A673 (cell line): ENCODE measurements at regions not wholly inside any gene's neighbourhood (a gene's known extent, or its start where the extent isn't known, plus 50 kb on each side); places are given as distances from the start of the nearest gene placed in this dataset.

Source experiments
- BruUV-seq: library from RNA; stranded (reverse); fragments of 400-500 nt; replicated peaks from 2 replicates; lab custom pipeline; 2021; lab: Mats Ljungman, UMichigan
- CTCF ChIA-PET: fragments of 300-600 bp; sonication (Branson Sonifier 250); formaldehyde crosslinking; loops from one replicate; lab custom pipeline; 2022; ENCODE audit warnings: antibody characterized with exemption; lab: Charles Lee
- POLR2A ChIA-PET: fragments of 300-600 bp; sonication (Branson Sonifier 250); formaldehyde crosslinking; loops from one replicate; lab custom pipeline; 2022; ENCODE audit warnings: antibody characterized with exemption; ENCODE audit not compliant: low non-redundant PET; lab: Charles Lee
- DNase-seq: peaks from one replicate; pipeline ENCODE4 v3.0.0-alpha.2; 2015; ENCODE audit warnings: low spot score
- H3K27ac ChIP-seq: fragments of 200-600 bp; sonication (generic); 2 replicates; pipeline ENCODE4 v1.5.1; 2016; ENCODE audit warnings: mixed run types, low read depth, mild to moderate bottlenecking, mixed read lengths, antibody characterized with exemption, low read length; ENCODE audit not compliant: poor library complexity, severe bottlenecking
- H3K27me3 ChIP-seq: fragments of 200-600 bp; sonication (generic); replicated peaks from 2 replicates; pipeline ENCODE4 v1.6.1; 2017; ENCODE audit warnings: mixed run types, low read depth, mild to moderate bottlenecking, mixed read lengths, antibody characterized with exemption, low read length; ENCODE audit not compliant: insufficient read depth, poor library complexity
- H3K36me3 ChIP-seq: fragments of 200-600 bp; sonication (generic); 2 replicates; pipeline ENCODE4 v1.6.1; 2016; ENCODE audit warnings: mixed run types, mild to moderate bottlenecking, mixed read lengths, antibody characterized with exemption, low read length; ENCODE audit not compliant: insufficient read depth, poor library complexity, severe bottlenecking
- H3K4me1 ChIP-seq: fragments of 200-600 bp; sonication (generic); 2 replicates; pipeline ENCODE4 v1.6.1; 2017; ENCODE audit warnings: mixed run types, mild to moderate bottlenecking, mixed read lengths, antibody characterized with exemption, low read length; ENCODE audit not compliant: insufficient read depth, poor library complexity, severe bottlenecking
- H3K4me3 ChIP-seq: fragments of 200-600 bp; sonication (generic); 2 replicates; pipeline ENCODE4 v1.5.1; 2016; ENCODE audit warnings: low read depth, mixed run types, mild to moderate bottlenecking, mixed read lengths, low read length; ENCODE audit not compliant: poor library complexity, severe bottlenecking
- H3K9me3 ChIP-seq: fragments of 200-600 bp; sonication (generic); 2 replicates; pipeline ENCODE4 v1.6.1; 2016; ENCODE audit warnings: mixed run types, low read depth, mild to moderate bottlenecking, mixed read lengths, antibody characterized with exemption, low read length; ENCODE audit not compliant: poor library complexity, severe bottlenecking
- CTCF ChIP-seq: fragments of 300-800, 200-600 bp; sonication (generic); conservative IDR thresholded peaks from 2 replicates; pipeline ENCODE4 v1.5.1; 2017; ENCODE audit warnings: low read depth, mild to moderate bottlenecking, antibody characterized with exemption, low read length, moderate library complexity, mixed read lengths
- EZH2 ChIP-seq: fragments of 200-600 bp; sonication (generic); IDR thresholded peaks from 2 replicates; pipeline ENCODE4 v1.6.1; 2017; ENCODE audit warnings: borderline replicate concordance, low read depth, mild to moderate bottlenecking, mixed read lengths, antibody characterized with exemption, low read length; ENCODE audit not compliant: poor library complexity, severe bottlenecking
- intact Hi-C: fragments of 100-400 bp; cut with micrococcal nuclease; formaldehyde crosslinking; loops from one replicate; pipeline ENCODE4 v1.10.0; 2022; ENCODE audit not compliant: unreplicated experiment

- no peak for DNase-seq
- ChIA-PET POLR2A (no interaction called here), CTCF (no interaction called here)
- BruUV-seq: no TSS peak
- H3K4me3 ChIP-seq: no peak overlapping the region
- TF ChIP-seq CTCF: no peak
- TF ChIP-seq EZH2: no peak
- H3K9me3 ChIP-seq: no peaks in the 10 kb centered on the region
- H3K36me3 ChIP-seq: no peaks in the 10 kb centered on the region
- H3K4me1 ChIP-seq: no peaks in the 10 kb centered on the region
- no peak overlapping the region for H3K27ac ChIP-seq
- intact Hi-C loops: no loop called here
- H3K27me3 ChIP-seq: no peaks in the 10 kb centered on the region
Observed at GRCh38 chrX:39008549-39008948, 207.3 kb downstream of the MID1IP1 start.

GRCh38 chrX:39011454-39012221, 210.4 kb downstream of the MID1IP1 start:
- ChIA-PET CTCF (no interaction called here), POLR2A (no interaction called here)
- no peak for TF ChIP-seq CTCF
- TF ChIP-seq EZH2: no peak
- H3K4me3 ChIP-seq: no peak overlapping the region
- no peak overlapping the region for H3K27ac ChIP-seq
- intact Hi-C loops: no loop called here
- no peaks in the 10 kb centered on the region for H3K27me3 ChIP-seq
- H3K36me3 ChIP-seq: no peaks in the 10 kb centered on the region
- H3K9me3 ChIP-seq: no peaks in the 10 kb centered on the region
- DNase-seq: no peak
- no TSS peak for BruUV-seq
- no peaks in the 10 kb centered on the region for H3K4me1 ChIP-seq

DNA sequence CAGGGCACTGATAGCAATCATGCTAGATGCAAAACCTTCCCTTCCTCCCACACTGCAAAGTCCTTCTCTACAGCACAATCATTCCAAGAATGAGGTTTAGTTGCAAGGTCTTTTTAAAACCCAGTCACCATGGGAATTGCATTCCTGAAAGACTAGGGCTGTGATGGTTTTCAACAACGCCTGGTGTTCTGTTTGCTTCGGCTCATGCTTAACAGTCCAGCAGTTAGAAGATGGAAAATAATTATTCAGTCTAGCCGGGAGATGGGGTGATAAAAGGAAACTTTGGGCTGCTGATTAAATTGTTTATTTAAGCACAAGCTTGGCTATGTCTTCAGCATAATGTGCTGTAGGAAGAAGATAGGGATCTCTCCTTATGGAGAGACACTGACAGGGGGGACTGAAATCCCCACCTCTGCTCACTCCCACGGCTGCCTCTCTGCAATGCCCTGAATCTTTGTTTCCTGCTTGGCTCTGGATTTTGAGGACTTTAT, 211.4 kb downstream of the MID1IP1 start:
- ChIA-PET POLR2A (no interaction called here), CTCF (no interaction called here)
- Histone ChIP-seq H3K36me3 (no peaks in the 10 kb centered on the region), H3K27ac (no peak overlapping the region), H3K4me1 (no peaks in the 10 kb centered on the region), H3K27me3 (no peaks in the 10 kb centered on the region), H3K9me3 (no peaks in the 10 kb centered on the region), H3K4me3 (no peak overlapping the region)
- TF ChIP-seq EZH2: no peak
- no peak for TF ChIP-seq CTCF
- no TSS peak for BruUV-seq
- no peak for DNase-seq
- intact Hi-C loops: no loop called here
